ENCODE measurements at regions not wholly inside any gene's neighbourhood (a gene's known extent, or its start where the extent isn't known, plus 50 kb on each side); places are given as distances from the start of the nearest gene placed in this dataset.
"Not testable (repeated sequence)": the region's sequence is repeated elsewhere in the genome, so short reads cannot be mapped to it uniquely, and the experiment has no call there.

- H3K4me3 ChIP-seq = no peak overlapping the region
- H3K4me1 ChIP-seq = peaks cover 3 to 40% (median 5%) of the 10 kb centered on the region in 3 donors
- ATAC-seq = no peak
- WGBS, 2 donors (ENCODE audit: low coverage in 1 of 2) = 88 to 92% methylated on average over 2 of the region's 2 CpGs
- H3K9me3 ChIP-seq = no peaks in the 10 kb centered on the region
- H3K27ac ChIP-seq = no peak overlapping the region
- TF ChIP-seq EP300 (IDR thresholded peaks at IDR 0.05) (no peak), POLR2A (IDR thresholded peaks at IDR 0.05) (no peak)
- TF ChIP-seq, protein P1, sequence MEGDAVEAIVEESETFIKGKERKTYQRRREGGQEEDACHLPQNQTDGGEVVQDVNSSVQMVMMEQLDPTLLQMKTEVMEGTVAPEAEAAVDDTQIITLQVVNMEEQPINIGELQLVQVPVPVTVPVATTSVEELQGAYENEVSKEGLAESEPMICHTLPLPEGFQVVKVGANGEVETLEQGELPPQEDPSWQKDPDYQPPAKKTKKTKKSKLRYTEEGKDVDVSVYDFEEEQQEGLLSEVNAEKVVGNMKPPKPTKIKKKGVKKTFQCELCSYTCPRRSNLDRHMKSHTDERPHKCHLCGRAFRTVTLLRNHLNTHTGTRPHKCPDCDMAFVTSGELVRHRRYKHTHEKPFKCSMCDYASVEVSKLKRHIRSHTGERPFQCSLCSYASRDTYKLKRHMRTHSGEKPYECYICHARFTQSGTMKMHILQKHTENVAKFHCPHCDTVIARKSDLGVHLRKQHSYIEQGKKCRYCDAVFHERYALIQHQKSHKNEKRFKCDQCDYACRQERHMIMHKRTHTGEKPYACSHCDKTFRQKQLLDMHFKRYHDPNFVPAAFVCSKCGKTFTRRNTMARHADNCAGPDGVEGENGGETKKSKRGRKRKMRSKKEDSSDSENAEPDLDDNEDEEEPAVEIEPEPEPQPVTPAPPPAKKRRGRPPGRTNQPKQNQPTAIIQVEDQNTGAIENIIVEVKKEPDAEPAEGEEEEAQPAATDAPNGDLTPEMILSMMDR (IDR thresholded peaks at IDR 0.05) = no peak
- H3K27me3 ChIP-seq = no peaks in the 10 kb centered on the region
- no peaks in the 10 kb centered on the region for H3K36me3 ChIP-seq
Measured at GRCh38 chr6:56734335-56734734, 91.6 kb upstream of the DST start.

DNA sequence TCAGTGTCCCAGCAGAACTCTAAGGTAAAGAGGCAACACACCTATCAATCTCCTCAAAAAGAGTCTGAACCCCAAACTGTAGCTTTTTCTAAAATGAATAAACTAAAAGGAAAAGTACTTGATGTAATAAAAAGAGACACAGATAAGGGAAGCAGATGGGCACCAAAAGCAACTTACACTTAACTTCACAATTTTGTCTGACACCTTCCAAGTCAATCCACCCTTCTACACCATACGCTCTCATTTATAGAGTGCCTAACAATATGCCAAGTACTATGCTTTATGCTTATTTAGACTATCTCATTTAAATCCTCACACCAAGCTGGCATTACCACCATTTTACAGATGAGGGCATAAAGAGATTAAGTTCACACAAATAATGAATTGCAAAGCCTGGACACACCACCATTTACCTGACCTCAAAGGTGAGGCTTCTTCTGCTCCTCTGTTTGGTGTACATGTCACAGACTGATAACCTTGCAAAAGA, 90.6 kb upstream of the DST start:
- Histone ChIP-seq H3K4me3 (no peak overlapping the region), H3K9me3 (no peaks in the 10 kb centered on the region), H3K27me3 (no peaks in the 10 kb centered on the region), H3K27ac (no peak overlapping the region), H3K4me1 (peaks cover 3 to 40% (median 5%) of the 10 kb centered on the region in 3 donors), H3K36me3 (no peaks in the 10 kb centered on the region)
- 100% methylated on average over 1 of the region's 1 CpG; no CpG with 5 or more reads in 1 of the 2 donors for WGBS, 2 donors (ENCODE audit: low coverage in 1 of 2)
- TF ChIP-seq, protein P1 (IDR thresholded peaks at IDR 0.05) = no peak
- TF ChIP-seq POLR2A (IDR thresholded peaks at IDR 0.05) = no peak
- TF ChIP-seq EP300 (IDR thresholded peaks at IDR 0.05) = no peak
- TF ChIP-seq POLR2AphosphoS5 (IDR thresholded peaks at IDR 0.05) = no peak
- no peak for ATAC-seq

- peaks cover 5 to 44% (median 5%) of the 10 kb centered on the region in 3 donors for H3K4me1 ChIP-seq
- H3K9me3 ChIP-seq = no peaks in the 10 kb centered on the region
- 40 to 60% methylated on average over 4 of the region's 4 CpGs for WGBS, 2 donors (ENCODE audit: low coverage in 1 of 2)
- no peak overlapping the region for H3K4me3 ChIP-seq
- no peak for TF ChIP-seq POLR2A (IDR thresholded peaks at IDR 0.05)
- TF ChIP-seq, protein P1 (IDR thresholded peaks at IDR 0.05) = no peak
- no peak for TF ChIP-seq EP300 (IDR thresholded peaks at IDR 0.05)
- TF ChIP-seq POLR2AphosphoS5 (IDR thresholded peaks at IDR 0.05) = no peak
- no peak for ATAC-seq
- H3K27ac ChIP-seq = peak overlapping the region in 2 of 4 donors; percentile 11 to 15
- H3K27me3 ChIP-seq = no peaks in the 10 kb centered on the region
- H3K36me3 ChIP-seq = no peaks in the 10 kb centered on the region
Measured at GRCh38 chr6:56732517-56732916, 89.8 kb upstream of the DST start.

GRCh38 chr6:56730663-56731529, 88.2 kb upstream of the DST start:
- Histone ChIP-seq H3K27me3 (no peaks in the 10 kb centered on the region), H3K4me3 (no peak overlapping the region), H3K36me3 (no peaks in the 10 kb centered on the region), H3K4me1 (peaks cover 5 to 51% (median 6%) of the 10 kb centered on the region in 3 donors), H3K27ac (peak overlapping the region in 3 of 4 donors; percentile 28 to 58 (median 38)), H3K9me3 (no peaks in the 10 kb centered on the region)
- TF ChIP-seq, protein P1 (IDR thresholded peaks at IDR 0.05) = no peak
- TF ChIP-seq POLR2AphosphoS5 (IDR thresholded peaks at IDR 0.05) (no peak), POLR2A (IDR thresholded peaks at IDR 0.05) (no peak), EP300 (IDR thresholded peaks at IDR 0.05) (no peak)
- no peak for ATAC-seq
- 25 to 36% methylated on average over 4 to 5 of the region's 5 CpGs for WGBS, 2 donors (ENCODE audit: low coverage in 1 of 2)

DNA sequence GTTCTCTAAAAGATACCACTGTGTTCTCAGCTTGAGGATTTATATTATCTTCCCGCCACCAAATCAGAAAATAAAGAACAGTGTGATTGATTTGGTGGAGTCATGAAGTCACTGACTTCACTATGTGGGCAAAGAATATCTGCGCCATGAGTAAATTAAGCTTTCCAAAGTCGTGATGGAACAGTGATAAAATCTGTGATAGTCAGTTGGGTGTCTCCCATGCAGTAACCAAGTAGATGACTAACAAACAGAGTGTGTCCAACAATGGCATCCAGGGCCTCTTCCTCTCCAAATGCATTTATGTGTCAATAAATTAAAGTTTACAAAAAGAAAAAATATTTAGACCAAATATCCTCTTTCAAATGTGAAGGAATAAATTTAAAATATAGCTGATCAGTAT, 87.0 kb upstream of the DST start:
- WGBS, 2 donors (ENCODE audit: low coverage in 1 of 2) = 74% methylated on average over 3 of the region's 3 CpGs
- Histone ChIP-seq H3K27ac (peak overlapping the region in 2 of 4 donors; percentile 18 to 58), H3K36me3 (no peaks in the 10 kb centered on the region), H3K27me3 (no peaks in the 10 kb centered on the region), H3K9me3 (no peaks in the 10 kb centered on the region), H3K4me3 (no peak overlapping the region), H3K4me1 (peaks cover 8 to 60% (median 9%) of the 10 kb centered on the region in 3 donors)
- ATAC-seq = no peak
- no peak for TF ChIP-seq POLR2AphosphoS5 (IDR thresholded peaks at IDR 0.05)
- TF ChIP-seq, protein P1 (IDR thresholded peaks at IDR 0.05) = no peak
- TF ChIP-seq EP300 (IDR thresholded peaks at IDR 0.05) = no peak
- TF ChIP-seq POLR2A (IDR thresholded peaks at IDR 0.05) = no peak

- not testable (repeated sequence) for H3K9me3 ChIP-seq, ATAC-seq, H3K27me3 ChIP-seq, H3K4me3 ChIP-seq, H3K36me3 ChIP-seq
- Histone ChIP-seq H3K4me1 (peaks cover 8 to 65% (median 9%) of the 10 kb centered on the region in 3 donors), H3K27ac (peak overlapping the region in 1 of 4 donors; percentile 14)
- WGBS, 2 donors (ENCODE audit: low coverage in 1 of 2) = 94 to 100% methylated on average over 1 to 5 of the region's 10 CpGs
Measured at GRCh38 chr6:56729166-56729565, 86.5 kb upstream of the DST start.
